ENCODE measurements at regions not wholly inside any gene's neighbourhood (a gene's known extent, or its start where the extent isn't known, plus 50 kb on each side); places are given as distances from the start of the nearest gene placed in this dataset.

DNA sequence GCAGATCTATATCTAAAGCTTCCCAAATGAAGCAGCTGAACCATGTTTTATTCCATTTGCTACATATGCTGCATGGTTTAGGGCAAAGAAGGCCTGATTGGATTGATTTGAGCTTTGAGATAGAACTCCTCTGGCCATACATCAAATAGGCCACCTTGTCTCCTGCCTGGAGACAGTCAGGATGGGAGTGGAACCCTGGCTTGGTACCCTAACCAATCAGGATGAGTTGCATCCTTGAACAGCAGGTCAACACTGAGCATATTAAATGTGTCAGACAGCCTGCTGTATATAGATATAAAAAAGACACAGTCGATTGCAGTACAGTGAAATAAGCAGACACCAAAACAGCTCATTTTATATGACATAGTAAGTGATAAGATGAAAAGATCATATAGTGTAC, 291.7 kb downstream of the NUAK1 start:
- Histone ChIP-seq H3K23ac (ENCODE audit: low read length in 2 of 2) (no peak overlapping the region), H3K4me3 (ENCODE audit: insufficient read depth in 1 of 2, low read depth in 1 of 2, low read length in 2 of 2) (no peak overlapping the region), H3K27me3 (ENCODE audit: control insufficient read depth in 1 of 2, insufficient read depth in 1 of 2, low read length in 2 of 2) (peaks cover 0 to 6% of the 10 kb centered on the region in 2 experiments), H2BK5ac (ENCODE audit: low read depth, low read length, poor library complexity, severe bottlenecking) (no peak overlapping the region), H3K18ac (ENCODE audit: low read depth in 1 of 2, low read length in 2 of 2) (no peak overlapping the region), H3K9ac (ENCODE audit: low read length) (no peak overlapping the region), H4K8ac (ENCODE audit: low read length) (no peak overlapping the region), H2AFZ (ENCODE audit: low read depth, low read length) (no peak overlapping the region), H3K4me1 (ENCODE audit: control insufficient read depth, insufficient read depth, low read depth, low read length) (no peaks in the 10 kb centered on the region), H3K4ac (ENCODE audit: low read depth in 1 of 2, low read length in 2 of 2) (no peak overlapping the region), H3K14ac (ENCODE audit: low read length in 2 of 2) (no peak overlapping the region), H2BK12ac (ENCODE audit: low read length in 2 of 2) (no peak overlapping the region), H3K4me2 (ENCODE audit: low read length, poor library complexity, severe bottlenecking) (no peak overlapping the region), H2BK120ac (ENCODE audit: low read depth, low read length) (no peak overlapping the region), H2BK15ac (ENCODE audit: low read depth, poor library complexity, severe bottlenecking) (no peak overlapping the region), H2AK5ac (ENCODE audit: low read length, severe bottlenecking) (no peak overlapping the region), H3K36me3 (ENCODE audit: control insufficient read depth in 1 of 2, insufficient read depth in 2 of 2, low read depth in 1 of 2, low read length in 2 of 2) (no peaks in the 10 kb centered on the region), H3K27ac (ENCODE audit: low read length, poor library complexity, severe bottlenecking) (no peak overlapping the region), H3K79me1 (replicated peaks; ENCODE audit: low read length, poor library complexity, severe bottlenecking) (no peaks in the 10 kb centered on the region), H4K91ac (ENCODE audit: low read length) (no peak overlapping the region), H3K9me3 (ENCODE audit: control insufficient read depth, low read length) (no peaks in the 10 kb centered on the region)
- no CpG with 5 or more reads among the region's 1 CpG for whole genome bisulfite sequencing
- DNase-seq = no peak

DNA sequence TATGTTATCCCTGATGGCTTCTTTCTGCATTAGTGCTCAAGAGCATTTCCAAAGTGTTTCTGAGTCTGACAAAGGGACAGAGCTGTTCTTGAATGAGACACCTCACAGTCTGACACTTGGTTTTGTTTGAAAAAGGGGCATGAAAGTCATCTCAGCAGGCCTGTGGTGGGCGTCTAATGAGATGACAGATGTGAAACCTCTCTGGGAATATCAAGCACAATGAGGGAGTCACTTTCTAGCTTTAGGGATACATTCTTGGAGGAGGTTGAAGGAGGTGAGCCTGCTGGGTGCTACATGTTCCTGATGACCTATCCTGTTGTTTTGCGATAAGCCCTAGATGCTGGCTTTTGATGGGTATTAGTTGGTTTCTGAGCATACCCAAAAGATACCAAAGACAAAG, 290.5 kb downstream of the NUAK1 start:
- H3K27ac ChIP-seq (ENCODE audit: low read length, poor library complexity, severe bottlenecking) = no peak overlapping the region
- no peak overlapping the region for H2BK12ac ChIP-seq (ENCODE audit: low read length in 2 of 2)
- no peak overlapping the region for H3K18ac ChIP-seq (ENCODE audit: low read depth in 1 of 2, low read length in 2 of 2)
- H2BK5ac ChIP-seq (ENCODE audit: low read depth, low read length, poor library complexity, severe bottlenecking) = no peak overlapping the region
- no peak overlapping the region for H4K91ac ChIP-seq (ENCODE audit: low read length)
- no peak overlapping the region for H2AFZ ChIP-seq (ENCODE audit: low read depth, low read length)
- H3K4me2 ChIP-seq (ENCODE audit: low read length, poor library complexity, severe bottlenecking) = no peak overlapping the region
- no peak overlapping the region for H3K4ac ChIP-seq (ENCODE audit: low read depth in 1 of 2, low read length in 2 of 2)
- H3K9me3 ChIP-seq (ENCODE audit: control insufficient read depth, low read length) = no peaks in the 10 kb centered on the region
- no peak overlapping the region for H2BK15ac ChIP-seq (ENCODE audit: low read depth, poor library complexity, severe bottlenecking)
- H3K23ac ChIP-seq (ENCODE audit: low read length in 2 of 2) = no peak overlapping the region
- no peaks in the 10 kb centered on the region for H3K79me1 ChIP-seq (replicated peaks; ENCODE audit: low read length, poor library complexity, severe bottlenecking)
- H2AK5ac ChIP-seq (ENCODE audit: low read length, severe bottlenecking) = no peak overlapping the region
- H3K36me3 ChIP-seq (ENCODE audit: control insufficient read depth in 1 of 2, insufficient read depth in 2 of 2, low read depth in 1 of 2, low read length in 2 of 2) = no peaks in the 10 kb centered on the region
- no peak overlapping the region for H3K14ac ChIP-seq (ENCODE audit: low read length in 2 of 2)
- H3K27me3 ChIP-seq (ENCODE audit: control insufficient read depth in 1 of 2, insufficient read depth in 1 of 2, low read length in 2 of 2) = peaks cover 0 to 6% of the 10 kb centered on the region in 2 experiments
- H3K9ac ChIP-seq (ENCODE audit: low read length) = no peak overlapping the region
- H3K4me1 ChIP-seq (ENCODE audit: control insufficient read depth, insufficient read depth, low read depth, low read length) = no peaks in the 10 kb centered on the region
- no peak for DNase-seq
- 77% methylated on average over 1 of the region's 2 CpGs for WGBS
- H3K4me3 ChIP-seq (ENCODE audit: insufficient read depth in 1 of 2, low read depth in 1 of 2, low read length in 2 of 2) = no peak overlapping the region
- H4K8ac ChIP-seq (ENCODE audit: low read length) = no peak overlapping the region
- no peak overlapping the region for H2BK120ac ChIP-seq (ENCODE audit: low read depth, low read length)

DNA sequence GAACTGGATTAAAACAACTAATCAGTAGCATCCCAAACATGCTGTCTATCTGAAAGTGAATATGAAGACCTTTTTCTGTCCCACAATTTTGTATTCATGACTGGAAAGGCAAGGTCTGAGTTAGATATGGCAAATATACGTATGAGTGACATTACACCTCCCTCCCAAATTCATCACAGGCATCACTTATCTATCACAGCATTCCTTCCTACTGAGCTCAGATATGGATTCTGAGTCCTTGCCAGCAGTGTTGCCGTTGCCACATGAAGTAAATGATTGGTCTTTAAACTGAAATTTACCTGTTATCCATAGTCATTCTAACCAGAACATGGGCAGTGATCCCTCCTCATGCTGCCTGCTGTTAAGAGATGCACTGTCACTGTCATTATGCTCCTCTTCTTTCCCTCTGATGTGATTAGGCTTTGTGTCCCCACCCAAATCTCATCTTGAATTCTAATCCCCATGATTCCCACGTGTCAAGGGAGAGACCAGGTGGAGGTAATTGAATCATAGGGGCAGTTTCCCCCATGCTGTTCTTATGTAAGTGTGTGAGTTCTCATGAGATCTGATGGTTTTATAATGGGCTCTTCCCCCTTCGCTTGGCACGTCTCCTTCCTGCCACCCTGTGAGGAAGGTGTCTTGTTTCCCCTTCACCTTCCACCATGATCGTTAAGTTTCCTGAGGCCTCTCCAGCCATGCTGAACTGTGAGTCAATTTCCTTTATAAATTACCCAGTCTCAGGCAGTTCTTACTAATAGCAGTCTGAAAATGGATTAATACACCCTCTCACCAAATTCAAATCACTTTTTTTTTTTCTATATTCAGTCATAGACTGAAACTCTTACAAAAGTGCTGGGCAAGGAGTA, 288.4 kb downstream of the NUAK1 start:
- H4K91ac ChIP-seq (ENCODE audit: low read length) = no peak overlapping the region
- no peak overlapping the region for H2BK5ac ChIP-seq (ENCODE audit: low read depth, low read length, poor library complexity, severe bottlenecking)
- no peak overlapping the region for H3K23ac ChIP-seq (ENCODE audit: low read length in 2 of 2)
- H3K9me3 ChIP-seq (ENCODE audit: control insufficient read depth, low read length) = no peaks in the 10 kb centered on the region
- 88% methylated on average over 6 of the region's 6 CpGs for WGBS
- no peak overlapping the region for H2BK120ac ChIP-seq (ENCODE audit: low read depth, low read length)
- no peak overlapping the region for H3K18ac ChIP-seq (ENCODE audit: low read depth in 1 of 2, low read length in 2 of 2)
- no peaks in the 10 kb centered on the region for H3K36me3 ChIP-seq (ENCODE audit: control insufficient read depth in 1 of 2, insufficient read depth in 2 of 2, low read depth in 1 of 2, low read length in 2 of 2)
- no peak overlapping the region for H2BK15ac ChIP-seq (ENCODE audit: low read depth, poor library complexity, severe bottlenecking)
- DNase-seq = no peak
- no peak overlapping the region for H2AK5ac ChIP-seq (ENCODE audit: low read length, severe bottlenecking)
- H4K8ac ChIP-seq (ENCODE audit: low read length) = no peak overlapping the region
- no peak overlapping the region for H3K27ac ChIP-seq (ENCODE audit: low read length, poor library complexity, severe bottlenecking)
- no peaks in the 10 kb centered on the region for H3K79me1 ChIP-seq (replicated peaks; ENCODE audit: low read length, poor library complexity, severe bottlenecking)
- H3K4me2 ChIP-seq (ENCODE audit: low read length, poor library complexity, severe bottlenecking) = no peak overlapping the region
- H2BK12ac ChIP-seq (ENCODE audit: low read length in 2 of 2) = no peak overlapping the region
- no peak overlapping the region for H3K4me3 ChIP-seq (ENCODE audit: insufficient read depth in 1 of 2, low read depth in 1 of 2, low read length in 2 of 2)
- peaks cover 0 to 2% of the 10 kb centered on the region in 2 experiments for H3K27me3 ChIP-seq (ENCODE audit: control insufficient read depth in 1 of 2, insufficient read depth in 1 of 2, low read length in 2 of 2)
- no peak overlapping the region for H3K14ac ChIP-seq (ENCODE audit: low read length in 2 of 2)
- no peaks in the 10 kb centered on the region for H3K4me1 ChIP-seq (ENCODE audit: control insufficient read depth, insufficient read depth, low read depth, low read length)
- no peak overlapping the region for H3K4ac ChIP-seq (ENCODE audit: low read depth in 1 of 2, low read length in 2 of 2)
- H2AFZ ChIP-seq (ENCODE audit: low read depth, low read length) = no peak overlapping the region
- H3K9ac ChIP-seq (ENCODE audit: low read length) = no peak overlapping the region

DNA sequence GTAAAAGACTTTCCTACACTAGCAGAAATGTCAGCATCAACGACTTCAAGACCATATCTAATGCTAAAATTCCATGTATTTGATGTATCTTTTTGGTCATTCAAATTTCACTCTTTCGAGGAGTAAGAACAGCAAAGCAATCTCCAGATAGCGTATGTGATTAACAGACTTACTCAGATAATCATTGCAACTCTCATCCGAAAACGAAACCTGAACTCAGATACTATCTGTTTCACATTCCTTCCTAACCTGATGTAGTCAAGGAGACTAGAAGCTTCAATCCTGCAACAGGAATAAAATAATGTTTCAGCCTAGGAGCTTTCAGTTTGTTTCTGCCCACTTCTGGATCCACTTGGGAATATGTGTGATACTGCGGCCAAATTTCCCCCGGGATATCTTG, 286.3 kb downstream of the NUAK1 start:
- Histone ChIP-seq H2AK5ac (ENCODE audit: low read length, severe bottlenecking) (no peak overlapping the region), H3K4ac (ENCODE audit: low read depth in 1 of 2, low read length in 2 of 2) (no peak overlapping the region), H2BK15ac (ENCODE audit: low read depth, poor library complexity, severe bottlenecking) (no peak overlapping the region), H3K18ac (ENCODE audit: low read depth in 1 of 2, low read length in 2 of 2) (no peak overlapping the region), H3K4me2 (ENCODE audit: low read length, poor library complexity, severe bottlenecking) (no peak overlapping the region), H3K4me1 (ENCODE audit: control insufficient read depth, insufficient read depth, low read depth, low read length) (no peaks in the 10 kb centered on the region), H3K79me1 (replicated peaks; ENCODE audit: low read length, poor library complexity, severe bottlenecking) (no peaks in the 10 kb centered on the region), H2AFZ (ENCODE audit: low read depth, low read length) (no peak overlapping the region), H4K91ac (ENCODE audit: low read length) (no peak overlapping the region), H3K9me3 (ENCODE audit: control insufficient read depth, low read length) (no peaks in the 10 kb centered on the region), H2BK12ac (ENCODE audit: low read length in 2 of 2) (no peak overlapping the region), H3K23ac (ENCODE audit: low read length in 2 of 2) (no peak overlapping the region), H3K27ac (ENCODE audit: low read length, poor library complexity, severe bottlenecking) (no peak overlapping the region), H3K4me3 (ENCODE audit: insufficient read depth in 1 of 2, low read depth in 1 of 2, low read length in 2 of 2) (peak overlapping the region in 1 of 2 experiments; percentile 74), H3K9ac (ENCODE audit: low read length) (peak overlapping the region; percentile 75), H2BK5ac (ENCODE audit: low read depth, low read length, poor library complexity, severe bottlenecking) (no peak overlapping the region), H2BK120ac (ENCODE audit: low read depth, low read length) (no peak overlapping the region), H3K27me3 (ENCODE audit: control insufficient read depth in 1 of 2, insufficient read depth in 1 of 2, low read length in 2 of 2) (no peaks in the 10 kb centered on the region), H4K8ac (ENCODE audit: low read length) (no peak overlapping the region), H3K14ac (ENCODE audit: low read length in 2 of 2) (no peak overlapping the region), H3K36me3 (ENCODE audit: control insufficient read depth in 1 of 2, insufficient read depth in 2 of 2, low read depth in 1 of 2, low read length in 2 of 2) (no peaks in the 10 kb centered on the region)
- WGBS = 97% methylated on average over 7 of the region's 7 CpGs
- no peak for DNase-seq

Data from mesenchymal stem cell (in vitro differentiated cells and primary cell).